ENCODE measurements at regions not wholly inside any gene's neighbourhood (a gene's known extent, or its start where the extent isn't known, plus 50 kb on each side); places are given as distances from the start of the nearest gene placed in this dataset.

- no peaks in the 10 kb centered on the region for H3K27me3 ChIP-seq (ENCODE audit: insufficient read depth, low read length, poor library complexity, severe bottlenecking)
- H4K20me1 ChIP-seq (ENCODE audit: insufficient read depth, low read length, poor library complexity, severe bottlenecking), result no peaks in the 10 kb centered on the region
- no peaks in the 10 kb centered on the region for H3K9me2 ChIP-seq (replicated peaks; ENCODE audit: low read depth, low read length)
- H3K36me3 ChIP-seq (ENCODE audit: insufficient read depth, low read length), result no peaks in the 10 kb centered on the region
- no peak overlapping the region for H2AFZ ChIP-seq (ENCODE audit: low read length)
- H3K9me3 ChIP-seq (ENCODE audit: insufficient read depth, low read depth, low read length), result no peaks in the 10 kb centered on the region
- H3F3A ChIP-seq (ENCODE audit: low read depth), result no peaks in the 10 kb centered on the region
- no peak overlapping the region for H3K4me2 ChIP-seq (ENCODE audit: low read depth, low read length, poor library complexity, severe bottlenecking)
- H3K4me1 ChIP-seq (ENCODE audit: insufficient read depth, low read length, poor library complexity, severe bottlenecking), result no peaks in the 10 kb centered on the region
- no peaks in the 10 kb centered on the region for H3K79me2 ChIP-seq (ENCODE audit: insufficient read depth, low read length)
- no peak overlapping the region for H3K9ac ChIP-seq (ENCODE audit: low read depth, low read length, poor library complexity, severe bottlenecking)
- no peak overlapping the region for H3K4me3 ChIP-seq (ENCODE audit: low read length, poor library complexity, severe bottlenecking)
- TF ChIP-seq CTCF (conservative IDR thresholded peaks at IDR 0.05; ENCODE audit: low read length), result no peak
- no peak for TF ChIP-seq EZH2phosphoT487 (IDR thresholded peaks at IDR 0.05; ENCODE audit: borderline replicate concordance)
These were observed 716.5 kb upstream of the KCND2 start for GRCh38 chr7:119556436-119556835.

GRCh38 chr7:119561751-119562150 is 711.2 kb upstream of the KCND2 start:
- H3K36me3 ChIP-seq (ENCODE audit: insufficient read depth, low read length), result no peaks in the 10 kb centered on the region
- no peaks in the 10 kb centered on the region for H3K9me3 ChIP-seq (ENCODE audit: insufficient read depth, low read depth, low read length)
- TF ChIP-seq EZH2phosphoT487 (IDR thresholded peaks at IDR 0.05; ENCODE audit: borderline replicate concordance) (no peak), CTCF (conservative IDR thresholded peaks at IDR 0.05; ENCODE audit: low read length) (no peak)
- H3K4me1 ChIP-seq (ENCODE audit: insufficient read depth, low read length, poor library complexity, severe bottlenecking), result no peaks in the 10 kb centered on the region
- H3K9me2 ChIP-seq (replicated peaks; ENCODE audit: low read depth, low read length), result no peaks in the 10 kb centered on the region
- H3K4me3 ChIP-seq (ENCODE audit: low read length, poor library complexity, severe bottlenecking), result no peak overlapping the region
- no peaks in the 10 kb centered on the region for H3F3A ChIP-seq (ENCODE audit: low read depth)
- no peak overlapping the region for H2AFZ ChIP-seq (ENCODE audit: low read length)
- no peaks in the 10 kb centered on the region for H3K27me3 ChIP-seq (ENCODE audit: insufficient read depth, low read length, poor library complexity, severe bottlenecking)
- no peak overlapping the region for H3K9ac ChIP-seq (ENCODE audit: low read depth, low read length, poor library complexity, severe bottlenecking)
- H4K20me1 ChIP-seq (ENCODE audit: insufficient read depth, low read length, poor library complexity, severe bottlenecking), result no peaks in the 10 kb centered on the region
- no peaks in the 10 kb centered on the region for H3K79me2 ChIP-seq (ENCODE audit: insufficient read depth, low read length)
- H3K4me2 ChIP-seq (ENCODE audit: low read depth, low read length, poor library complexity, severe bottlenecking), result no peak overlapping the region

GRCh38 chr7:119562839-119563238 is 710.1 kb upstream of the KCND2 start:
- no peak overlapping the region for H3K4me3 ChIP-seq (ENCODE audit: low read length, poor library complexity, severe bottlenecking)
- no peaks in the 10 kb centered on the region for H3K4me1 ChIP-seq (ENCODE audit: insufficient read depth, low read length, poor library complexity, severe bottlenecking)
- no peak overlapping the region for H2AFZ ChIP-seq (ENCODE audit: low read length)
- H3K4me2 ChIP-seq (ENCODE audit: low read depth, low read length, poor library complexity, severe bottlenecking), result no peak overlapping the region
- TF ChIP-seq EZH2phosphoT487 (IDR thresholded peaks at IDR 0.05; ENCODE audit: borderline replicate concordance), result no peak
- no peak for TF ChIP-seq CTCF (conservative IDR thresholded peaks at IDR 0.05; ENCODE audit: low read length)
- H3K9ac ChIP-seq (ENCODE audit: low read depth, low read length, poor library complexity, severe bottlenecking), result no peak overlapping the region
- no peaks in the 10 kb centered on the region for H3K79me2 ChIP-seq (ENCODE audit: insufficient read depth, low read length)
- no peaks in the 10 kb centered on the region for H3K36me3 ChIP-seq (ENCODE audit: insufficient read depth, low read length)
- H3F3A ChIP-seq (ENCODE audit: low read depth), result no peaks in the 10 kb centered on the region
- no peaks in the 10 kb centered on the region for H3K9me2 ChIP-seq (replicated peaks; ENCODE audit: low read depth, low read length)
- H3K9me3 ChIP-seq (ENCODE audit: insufficient read depth, low read depth, low read length), result no peaks in the 10 kb centered on the region
- no peaks in the 10 kb centered on the region for H3K27me3 ChIP-seq (ENCODE audit: insufficient read depth, low read length, poor library complexity, severe bottlenecking)
- H4K20me1 ChIP-seq (ENCODE audit: insufficient read depth, low read length, poor library complexity, severe bottlenecking), result no peaks in the 10 kb centered on the region

Measured in Loucy (cell line).